HTR-8/SVneo (cell line): ENCODE measurements at regions not wholly inside any gene's neighbourhood (a gene's known extent, or its start where the extent isn't known, plus 50 kb on each side); places are given as distances from the start of the nearest gene placed in this dataset.

Source experiments
- DNase-seq: peaks from one replicate; pipeline ENCODE4 v3.0.0; 2011; ENCODE audit warnings: low spot score, mixed read lengths; ENCODE audit not compliant: insufficient read length
- FAIRE-seq: peaks from 2 replicates; lab custom pipeline; 2011; peaks lifted over from hg19 to GRCh38; lab: Jason Lieb, UNC

DNA sequence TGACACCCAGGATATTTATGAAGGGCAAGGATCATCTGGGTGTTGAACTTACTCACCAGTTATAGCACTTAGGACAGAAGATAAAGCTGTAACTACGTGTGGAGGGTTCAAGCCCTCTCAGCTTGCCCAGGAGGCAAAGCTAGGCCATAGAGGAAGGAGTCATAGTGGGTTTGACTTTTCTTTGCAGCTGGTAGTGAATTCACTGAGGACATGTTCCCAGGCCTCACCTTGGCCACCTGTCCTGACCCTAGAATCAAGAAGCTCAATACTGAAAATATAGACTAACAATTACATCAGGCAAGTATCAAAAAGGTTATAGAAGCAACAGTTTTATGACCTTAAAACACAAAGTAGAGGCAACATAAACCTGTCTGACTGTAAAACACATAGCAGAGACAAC, 1207.7 kb downstream of the SLITRK1 start:
- DNase-seq (no peak), FAIRE-seq (no peak)

DNA sequence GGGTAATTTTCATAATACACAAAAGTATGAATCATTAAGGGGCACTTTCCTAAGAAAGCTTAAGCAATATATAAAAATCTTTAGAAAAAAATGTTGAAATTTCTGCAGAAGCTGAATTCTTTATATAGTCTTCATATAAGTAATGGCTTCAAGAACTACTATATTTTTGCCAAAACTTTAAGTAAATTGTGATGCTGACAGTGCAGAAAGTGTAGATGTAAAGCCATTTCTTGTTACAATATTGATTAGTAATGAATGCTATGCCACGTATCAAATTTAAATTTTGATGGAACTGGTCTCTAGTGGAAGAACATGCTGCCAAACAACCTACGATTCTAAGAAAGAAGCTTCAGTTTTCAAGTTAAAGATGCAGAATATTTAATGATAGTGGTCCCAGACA, 1210.0 kb downstream of the SLITRK1 start:
- FAIRE-seq (no peak), DNase-seq (no peak)

DNA sequence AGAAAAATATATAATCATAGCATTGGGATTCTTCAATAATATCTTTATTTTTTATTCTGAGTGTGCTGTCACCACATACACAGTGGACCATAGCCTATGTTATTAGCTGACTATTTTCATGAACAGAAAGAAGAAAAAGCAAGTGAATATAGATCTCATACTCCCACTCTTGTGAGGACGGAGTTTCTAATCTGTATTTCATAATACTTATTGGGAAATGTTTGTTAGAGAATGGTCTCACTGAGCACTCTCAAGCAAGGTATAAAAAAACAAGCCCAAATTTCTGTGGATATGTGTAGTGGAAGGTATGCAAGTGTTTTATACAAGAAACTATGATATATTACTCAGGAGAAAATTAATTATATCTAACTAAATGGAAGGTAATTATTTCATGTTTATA, 1218.1 kb downstream of the SLITRK1 start:
- no peak for FAIRE-seq
- DNase-seq: no peak

- DNase-seq (no peak), FAIRE-seq (no peak)
Observed at GRCh38 chr13:82661126-82661525, 1221.1 kb downstream of the SLITRK1 start.

DNA sequence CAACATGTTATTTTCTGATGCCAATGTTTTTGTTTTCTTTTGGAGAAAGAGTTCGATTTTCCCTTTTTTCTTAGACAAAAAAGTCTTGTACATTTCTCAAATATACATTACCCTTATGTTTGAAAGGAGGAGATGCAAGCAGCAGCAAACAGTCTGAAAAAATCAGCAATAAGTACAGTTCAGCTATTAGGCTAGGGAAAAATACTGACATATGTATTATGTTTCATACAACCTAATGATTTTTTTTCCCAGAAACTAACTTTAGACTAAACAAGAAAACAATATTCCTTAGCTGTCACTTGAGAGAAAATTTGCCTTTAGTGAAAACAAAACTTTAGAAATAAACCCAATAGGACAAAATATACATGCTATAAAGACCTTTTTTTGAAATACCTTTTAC, 1223.5 kb downstream of the SLITRK1 start:
- FAIRE-seq (no peak), DNase-seq (no peak)

DNA sequence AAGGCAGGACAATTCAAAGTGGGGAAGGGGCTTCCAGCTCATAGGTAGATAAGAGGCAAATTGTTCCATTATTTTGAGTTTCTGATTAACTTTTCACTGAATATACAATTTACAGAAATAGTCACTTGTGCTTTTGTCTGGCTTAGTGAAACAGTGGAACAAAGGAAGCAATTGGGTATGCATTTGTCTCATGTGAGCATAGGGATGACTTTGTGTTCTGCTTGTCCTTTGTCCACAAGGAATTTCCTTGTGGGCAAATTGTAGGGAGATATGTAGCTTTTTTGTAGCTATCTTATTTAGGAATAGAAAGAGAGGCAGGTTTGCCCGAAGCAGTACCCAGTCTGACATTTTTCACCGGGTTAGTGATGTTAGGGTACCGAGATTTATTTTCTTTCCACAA, 1224.8 kb downstream of the SLITRK1 start:
- DNase-seq (no peak), FAIRE-seq (no peak)

DNA sequence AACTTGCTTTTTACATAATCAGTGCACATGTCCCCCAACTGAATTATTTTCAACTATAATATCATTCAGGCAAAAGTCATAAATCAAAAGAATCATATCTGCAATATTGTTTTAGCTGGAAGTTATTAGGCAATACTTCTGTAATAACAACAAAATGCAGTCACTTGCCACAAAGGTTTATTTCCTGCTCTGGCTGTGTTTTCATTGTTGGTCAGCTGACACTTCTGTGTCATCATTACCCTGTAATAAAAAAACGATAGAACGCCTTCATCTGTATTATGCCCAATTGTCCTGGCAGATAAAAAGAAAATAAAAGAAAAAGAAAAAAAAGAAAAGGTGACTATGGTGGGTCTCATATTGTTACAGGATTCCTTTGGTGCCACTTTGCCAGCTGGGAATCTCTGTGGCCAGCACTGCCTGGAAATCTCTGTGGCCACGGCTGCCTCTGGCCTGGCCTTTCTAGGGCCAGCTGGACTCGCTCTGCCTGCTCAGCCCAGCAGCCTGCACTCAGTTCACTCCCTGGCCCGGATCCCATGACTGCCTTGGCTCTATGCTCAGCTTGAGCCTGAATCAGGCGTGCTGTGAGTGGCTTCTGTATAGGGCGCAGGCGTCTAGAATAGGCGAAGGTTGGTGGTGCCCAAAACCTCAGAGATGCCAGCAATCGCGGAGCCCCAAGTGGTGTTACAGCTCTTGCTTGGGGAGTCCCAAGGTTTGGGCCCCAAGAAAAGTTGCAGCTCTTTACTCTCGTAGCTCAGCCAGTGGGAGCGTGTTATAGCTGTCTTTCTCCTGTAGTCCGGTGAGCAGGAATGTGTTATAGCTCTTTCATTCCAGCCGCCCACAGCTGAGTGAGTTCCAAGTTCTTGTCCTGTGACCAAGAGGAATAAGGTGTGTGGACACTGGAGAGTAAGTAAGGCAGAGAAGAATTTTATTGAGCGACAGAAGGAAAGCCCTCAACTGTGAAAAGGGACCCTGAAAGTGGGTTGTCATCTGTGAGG, 1227.1 kb downstream of the SLITRK1 start:
- FAIRE-seq (no peak), DNase-seq (peak; percentile 18)

DNA sequence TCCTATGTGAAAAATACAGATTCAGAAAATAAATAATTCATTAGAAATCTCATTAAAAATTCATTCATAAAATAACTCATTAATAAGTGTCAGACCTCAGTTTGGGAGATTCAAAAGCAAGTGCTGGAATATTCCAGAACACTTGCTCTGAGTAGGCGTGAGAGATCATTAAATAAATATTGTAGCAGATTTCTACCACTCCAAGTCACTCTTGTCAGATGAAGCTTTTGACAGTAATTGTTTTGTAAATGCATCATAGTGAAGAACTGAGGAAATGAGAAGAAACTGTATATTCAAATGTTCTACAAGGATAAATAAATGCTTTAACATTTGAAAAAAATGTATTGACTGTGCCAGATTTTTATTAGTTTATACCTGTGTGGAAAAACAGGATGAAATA, 1228.1 kb downstream of the SLITRK1 start:
- no peak for DNase-seq
- no peak for FAIRE-seq

GRCh38 chr13:82647540-82647939, 1234.7 kb downstream of the SLITRK1 start:
- no peak for FAIRE-seq
- DNase-seq: no peak

GRCh38 chr13:82636119-82636518, 1246.2 kb downstream of the SLITRK1 start:
- DNase-seq: no peak
- no peak for FAIRE-seq

DNA sequence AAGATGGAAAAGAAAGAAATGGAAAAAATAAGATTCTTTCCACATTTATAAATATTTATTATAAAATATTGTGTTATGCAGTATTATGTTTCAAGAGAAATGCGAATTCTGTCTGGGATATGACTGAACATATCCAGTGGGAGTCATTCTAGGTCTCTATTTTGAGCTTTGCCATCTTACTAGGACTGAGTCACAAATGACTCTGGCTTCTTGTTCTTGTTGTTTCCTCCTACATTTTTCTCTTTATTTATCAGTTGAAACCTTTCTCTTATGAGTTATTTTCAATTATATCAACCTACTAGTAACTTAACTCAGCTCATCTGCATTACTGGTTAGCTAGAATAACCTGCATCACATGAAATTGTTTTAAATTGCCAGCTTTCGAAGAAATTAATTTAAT, 1247.3 kb downstream of the SLITRK1 start:
- DNase-seq (no peak), FAIRE-seq (no peak)

GRCh38 chr13:82627183-82627582, 1255.1 kb downstream of the SLITRK1 start:
- DNase-seq (peak; percentile 0), FAIRE-seq (no peak)

- FAIRE-seq (no peak), DNase-seq (no peak)
Observed at GRCh38 chr13:82625717-82626116, 1256.6 kb downstream of the SLITRK1 start.

- DNase-seq: no peak
- no peak for FAIRE-seq
Observed at GRCh38 chr13:82615043-82615442, 1267.2 kb downstream of the SLITRK1 start.

GRCh38 chr13:82614086-82614485, 1268.2 kb downstream of the SLITRK1 start:
- FAIRE-seq (no peak), DNase-seq (no peak)

DNA sequence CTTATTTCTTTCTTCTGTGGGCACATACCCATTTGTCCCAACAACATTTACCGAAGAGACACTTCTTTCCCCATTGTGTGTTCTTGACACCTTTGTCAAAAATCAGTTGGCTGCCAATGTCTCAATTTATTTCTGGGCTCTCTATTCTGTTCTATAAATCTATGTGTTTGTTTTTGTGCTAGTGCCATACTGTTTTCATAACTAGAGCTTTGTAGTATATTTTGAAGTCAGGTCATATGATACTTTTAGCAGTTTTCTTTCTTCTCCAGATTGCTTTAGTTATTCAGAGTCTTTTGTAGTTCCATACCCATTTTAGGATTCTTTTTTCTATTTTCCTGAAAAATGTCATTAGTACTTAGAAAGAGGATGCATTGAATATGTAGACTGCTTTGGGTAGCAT, 1276.3 kb downstream of the SLITRK1 start:
- FAIRE-seq: no peak
- no peak for DNase-seq

DNA sequence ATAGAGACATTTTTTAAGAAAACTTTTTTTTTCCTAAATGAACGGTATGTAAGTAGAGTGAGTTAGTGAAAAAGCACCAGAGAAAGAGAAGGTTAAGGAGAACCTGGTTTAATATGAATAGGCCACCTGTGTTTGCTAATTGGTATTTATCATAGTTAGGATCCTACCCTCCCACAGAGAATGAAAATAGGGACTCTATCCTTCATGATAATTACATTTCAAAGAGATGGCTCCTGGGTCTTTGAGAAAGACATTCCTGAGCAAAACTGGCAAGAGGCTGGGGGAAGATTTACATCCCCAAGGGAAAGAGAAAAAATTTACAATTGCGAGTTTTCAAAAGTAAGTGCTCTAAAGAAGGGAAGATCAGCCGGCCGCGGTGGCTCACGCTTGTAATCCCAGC, 1284.5 kb downstream of the SLITRK1 start:
- DNase-seq (no peak), FAIRE-seq (no peak)

DNA sequence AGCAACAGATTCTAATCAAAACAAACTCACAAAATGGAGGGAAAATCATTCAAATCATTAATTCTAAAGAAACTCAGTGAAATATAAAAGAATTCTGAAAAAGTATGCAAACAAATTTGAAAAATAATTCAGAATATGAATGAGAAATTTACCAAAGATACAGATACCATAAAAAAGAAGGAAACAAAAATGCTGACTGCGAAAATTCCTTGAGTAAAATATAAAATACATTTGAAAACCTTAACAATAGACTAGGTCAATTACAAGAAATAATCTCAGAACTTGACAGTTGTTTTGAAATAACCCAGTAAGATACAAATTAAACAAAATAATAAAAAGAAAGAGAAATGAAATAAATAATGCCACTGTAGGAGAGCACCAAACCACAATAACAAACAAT, 1289.0 kb downstream of the SLITRK1 start:
- FAIRE-seq (no peak), DNase-seq (no peak)

DNA sequence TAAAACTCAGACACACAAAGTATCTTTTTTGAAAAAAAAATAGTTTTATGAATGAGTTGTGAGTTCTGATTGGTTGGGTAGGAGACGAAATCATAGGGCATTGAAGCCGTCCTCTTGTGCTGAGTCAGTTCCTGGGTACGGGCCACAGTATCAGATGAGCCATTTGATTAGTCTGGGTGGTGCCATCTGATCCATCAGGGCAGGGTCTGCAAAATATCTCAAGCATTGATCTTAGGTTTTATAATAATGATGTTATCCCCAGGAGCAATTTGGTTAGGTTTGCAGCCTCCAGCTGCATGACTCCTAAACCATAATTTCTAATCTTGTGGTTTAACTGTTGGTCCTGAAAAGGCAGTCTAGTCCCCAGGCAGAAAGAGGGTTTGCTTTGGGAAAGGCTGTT, 1310.6 kb downstream of the SLITRK1 start:
- no peak for DNase-seq
- no peak for FAIRE-seq

DNA sequence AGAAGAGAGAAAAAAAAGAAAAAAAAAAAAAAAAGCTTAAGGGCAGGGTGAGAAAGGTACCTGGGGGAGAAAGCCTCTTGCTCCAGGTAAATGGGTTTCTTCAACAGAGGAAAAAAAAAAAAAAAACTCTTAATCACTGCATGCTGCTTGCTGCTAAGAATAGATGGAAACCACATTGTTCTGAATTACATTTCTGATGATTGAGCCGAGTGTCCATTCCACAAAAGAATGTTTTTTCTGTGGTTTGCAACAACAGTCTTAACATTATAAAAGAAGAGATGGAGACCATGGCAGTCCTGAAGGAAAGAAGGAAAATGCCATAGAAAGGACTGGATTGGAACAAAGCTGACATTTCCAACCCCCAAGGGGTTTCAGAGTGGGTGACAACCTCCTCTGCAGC, 1312.7 kb downstream of the SLITRK1 start:
- DNase-seq (no peak), FAIRE-seq (no peak)

- DNase-seq: no peak
- FAIRE-seq: no peak
Observed at GRCh38 chr13:82566864-82567263, 1315.4 kb downstream of the SLITRK1 start.

DNA sequence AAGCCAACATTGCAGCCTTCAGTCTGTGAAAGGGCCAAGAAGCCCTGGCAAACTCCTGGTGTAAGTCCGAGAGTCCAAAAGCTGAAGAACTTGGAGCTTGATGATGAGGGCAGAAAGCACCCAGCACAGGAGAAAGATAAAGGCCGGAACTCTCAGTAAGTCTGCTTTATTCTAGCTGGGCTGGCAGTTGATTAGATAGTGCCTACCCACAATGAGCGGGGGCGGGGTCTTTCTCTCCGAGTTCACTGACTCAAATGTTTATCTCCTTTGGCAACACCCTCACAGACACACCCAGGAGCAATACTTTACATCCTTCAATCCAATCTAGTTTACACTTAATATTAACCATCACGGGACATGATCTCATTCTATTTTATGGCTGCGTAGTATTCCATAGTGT, 1317.1 kb downstream of the SLITRK1 start:
- FAIRE-seq (no peak), DNase-seq (no peak)
